HepG2 (cell line): ENCODE measurements at regions not wholly inside any gene's neighbourhood (a gene's known extent, or its start where the extent isn't known, plus 50 kb on each side); places are given as distances from the start of the nearest gene placed in this dataset.
A peak's percentile ranks its signal among the peaks of the same experiment; 100 is the strongest.

ENCODE experiments used
- ATAC-seq: fragments of 200-7000 bp; cut with Tn5 transposase; 3 replicates; pipeline ENCODE4 v1.9.1; 2020; ENCODE audit warnings: mild to moderate bottlenecking, moderate library complexity
- BruUV-seq: library from RNA; stranded (reverse); fragments of 400-500 nt; replicated peaks from 2 replicates; lab custom pipeline; 2021; lab: Mats Ljungman, UMichigan
- CTCF ChIA-PET: fragments of 300-600 bp; formaldehyde crosslinking; extraction: SDS; loops from one replicate; lab custom pipeline; 2021; ENCODE audit warnings: low total read pairs, inconsistent platforms, low intra/inter-chr PET ratio; lab: Yijun Ruan, JAX
- POLR2A ChIA-PET: fragments of 350-600 bp; sonication (Branson Sonifier 250); formaldehyde crosslinking; loops from one replicate; lab custom pipeline; 2020; ENCODE audit warnings: antibody characterized with exemption, inconsistent platforms; lab: Yijun Ruan, JAX
- DNase-seq: peaks from one replicate; pipeline ENCODE4 v3.0.0-alpha.2; 2015; ENCODE audit warnings: low spot score
- FAIRE-seq: peaks from 3 replicates; lab custom pipeline; 2011; peaks lifted over from hg19 to GRCh38; lab: Jason Lieb, UNC
- H2AFZ ChIP-seq: one replicate; pipeline ENCODE4 v1.6.1; 2011; ENCODE audit warnings: low read length, inconsistent platforms
- H3K27ac ChIP-seq: fragments of 300-600 bp; 3 replicates; pipeline ENCODE4 v1.8.0; 2011; ENCODE audit warnings: mixed run types, mild to moderate bottlenecking, mixed read lengths, low read length, inconsistent platforms; ENCODE audit not compliant: insufficient read depth; ENCODE audit errors: extremely low read length
- H3K27me3 ChIP-seq, 2 experiments: fragments of 200-600 bp in 1 of 2; 2 replicates in 1 of 2; 3 replicates in 1 of 2; pipeline versions ENCODE4 v1.6.0 to v1.8.0; 2011; ENCODE audit warnings: low read length in 2 of 2, mild to moderate bottlenecking in 2 of 2, moderate library complexity in 2 of 2, inconsistent platforms in 1 of 2; ENCODE audit not compliant: insufficient read depth in 2 of 2, control insufficient read depth in 1 of 2
- H3K36me3 ChIP-seq, 2 experiments: fragments of 200-600 bp in 1 of 2; replicated peaks in 1 of 2; 2 replicates in 1 of 2; 3 replicates in 1 of 2; pipeline versions ENCODE4 v1.5.1 to v1.8.0; 2011; ENCODE audit warnings: low read length in 2 of 2, inconsistent platforms in 1 of 2; ENCODE audit not compliant: insufficient read depth in 2 of 2, control insufficient read depth in 1 of 2
- H3K4me1 ChIP-seq: 2 replicates; pipeline ENCODE4 v1.5.1; 2012; ENCODE audit warnings: low read length, inconsistent platforms; ENCODE audit not compliant: insufficient read depth
- H3K4me2 ChIP-seq: 2 replicates; pipeline ENCODE4 v1.6.0; 2011; ENCODE audit warnings: low read depth, low read length, inconsistent platforms
- H3K4me3 ChIP-seq, 3 experiments: fragments of 200-600 bp in 1 of 3; sonication (generic), shearing (Covaris generic) in 1 of 3; replicated peaks in 1 of 3; 2 replicates each; pipeline ENCODE4 v1.5.1; 2011 to 2016; ENCODE audit warnings: low read length in 3 of 3, inconsistent platforms in 2 of 3, low read depth in 2 of 3, mild to moderate bottlenecking in 2 of 3, control low read depth in 1 of 3, mixed read lengths in 1 of 3; ENCODE audit not compliant: insufficient read depth in 1 of 3
- H3K79me2 ChIP-seq: one replicate; pipeline ENCODE4 v1.6.1; 2011; ENCODE audit warnings: low read length, inconsistent platforms; ENCODE audit not compliant: insufficient read depth
- H3K9ac ChIP-seq: 2 replicates; pipeline ENCODE4 v1.6.0; 2011; ENCODE audit warnings: mild to moderate bottlenecking, low read depth, low read length, inconsistent platforms; ENCODE audit not compliant: insufficient read depth
- H3K9me3 ChIP-seq: 2 replicates; pipeline ENCODE4 v1.5.1; 2012; ENCODE audit warnings: mild to moderate bottlenecking, low read length
- H4K20me1 ChIP-seq: 2 replicates; pipeline ENCODE4 v1.6.0; 2011; ENCODE audit warnings: inconsistent platforms, mild to moderate bottlenecking, low read length, moderate library complexity; ENCODE audit not compliant: insufficient read depth
- BHLHE40 ChIP-seq: IDR thresholded peaks from 2 replicates; pipeline ENCODE4 v1.6.1; 2011; ENCODE audit warnings: low read length, improper control_type of control experiment
- KDM6A ChIP-seq: IDR thresholded peaks from 2 replicates; pipeline ENCODE4 v1.6.1; 2016; ENCODE audit warnings: low read depth
- ZNF224 ChIP-seq: sonication (generic); formaldehyde crosslinking; IDR thresholded peaks from 2 replicates; pipeline ENCODE4 v1.5.0; 2020; ENCODE audit warnings: mild to moderate bottlenecking, missing genetic modification reagents
- WGBS: methylation state at CpG from one replicate; pipeline ENCODE4 v1.1.6; 2017; ENCODE audit warnings: low lambda C conversion rate; 5-methylcytosine and 5-hydroxymethylcytosine counted together
- in situ Hi-C: cut with HindIII; loops from 2 replicates; pipeline ENCODE4 v1.10.0; 2017; ENCODE audit warnings: low pct_unique_long_range_greater_than_20kb; ENCODE audit not compliant: extremely low pct_ligation_motif_present
- intact Hi-C: fragments of 100-400 bp; cut with micrococcal nuclease; formaldehyde crosslinking; loops from one replicate; pipeline ENCODE4 v1.10.0; 2022; ENCODE audit not compliant: unreplicated experiment
- TF ChIP-seq, protein P1 (sequence below): sonication (generic); formaldehyde crosslinking; IDR thresholded peaks from 2 replicates; pipeline ENCODE4 v1.5.1; 2020; ENCODE audit warnings: mild to moderate bottlenecking, missing genetic modification reagents, moderate library complexity

GRCh38 chr20:16119909-16120308, 453.3 kb downstream of the KIF16B start (continued):
- TF ChIP-seq, protein P1, sequence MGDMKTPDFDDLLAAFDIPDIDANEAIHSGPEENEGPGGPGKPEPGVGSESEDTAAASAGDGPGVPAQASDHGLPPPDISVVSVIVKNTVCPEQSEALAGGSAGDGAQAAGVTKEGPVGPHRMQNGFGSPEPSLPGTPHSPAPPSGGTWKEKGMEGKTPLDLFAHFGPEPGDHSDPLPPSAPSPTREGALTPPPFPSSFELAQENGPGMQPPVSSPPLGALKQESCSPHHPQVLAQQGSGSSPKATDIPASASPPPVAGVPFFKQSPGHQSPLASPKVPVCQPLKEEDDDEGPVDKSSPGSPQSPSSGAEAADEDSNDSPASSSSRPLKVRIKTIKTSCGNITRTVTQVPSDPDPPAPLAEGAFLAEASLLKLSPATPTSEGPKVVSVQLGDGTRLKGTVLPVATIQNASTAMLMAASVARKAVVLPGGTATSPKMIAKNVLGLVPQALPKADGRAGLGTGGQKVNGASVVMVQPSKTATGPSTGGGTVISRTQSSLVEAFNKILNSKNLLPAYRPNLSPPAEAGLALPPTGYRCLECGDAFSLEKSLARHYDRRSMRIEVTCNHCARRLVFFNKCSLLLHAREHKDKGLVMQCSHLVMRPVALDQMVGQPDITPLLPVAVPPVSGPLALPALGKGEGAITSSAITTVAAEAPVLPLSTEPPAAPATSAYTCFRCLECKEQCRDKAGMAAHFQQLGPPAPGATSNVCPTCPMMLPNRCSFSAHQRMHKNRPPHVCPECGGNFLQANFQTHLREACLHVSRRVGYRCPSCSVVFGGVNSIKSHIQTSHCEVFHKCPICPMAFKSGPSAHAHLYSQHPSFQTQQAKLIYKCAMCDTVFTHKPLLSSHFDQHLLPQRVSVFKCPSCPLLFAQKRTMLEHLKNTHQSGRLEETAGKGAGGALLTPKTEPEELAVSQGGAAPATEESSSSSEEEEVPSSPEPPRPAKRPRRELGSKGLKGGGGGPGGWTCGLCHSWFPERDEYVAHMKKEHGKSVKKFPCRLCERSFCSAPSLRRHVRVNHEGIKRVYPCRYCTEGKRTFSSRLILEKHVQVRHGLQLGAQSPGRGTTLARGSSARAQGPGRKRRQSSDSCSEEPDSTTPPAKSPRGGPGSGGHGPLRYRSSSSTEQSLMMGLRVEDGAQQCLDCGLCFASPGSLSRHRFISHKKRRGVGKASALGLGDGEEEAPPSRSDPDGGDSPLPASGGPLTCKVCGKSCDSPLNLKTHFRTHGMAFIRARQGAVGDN: no peak
- TF ChIP-seq KDM6A (CRISPR knock-in tag): 0 out of 2 replicates have a peak, but pooled peaks have one; percentile 27
- no peak for TF ChIP-seq ZNF224 (CRISPR knock-in tag)

- Histone ChIP-seq H3K36me3 (no peaks in the 10 kb centered on the region), H4K20me1 (no peaks in the 10 kb centered on the region)
- no peak for TF ChIP-seq BHLHE40
- TF ChIP-seq, all 625 proteins: peak for 0
- WGBS: 14% methylated on average over 2 of the region's 2 CpGs
- FAIRE-seq: no peak
- H3K9ac ChIP-seq: no peak overlapping the region
- H3K27ac ChIP-seq: no peak overlapping the region
- in situ Hi-C loops: no loop called here
- H3K27me3 ChIP-seq: no peaks in the 10 kb centered on the region
- H3K79me2 ChIP-seq: no peaks in the 10 kb centered on the region
- DNase-seq: no peak
- H3K4me3 ChIP-seq: no peak overlapping the region
- intact Hi-C loops: no loop called here
- H3K4me2 ChIP-seq: no peak overlapping the region
- POLR2A ChIA-PET: no interaction called here
- no peak for ATAC-seq
- peaks cover 18% of the 10 kb centered on the region for H3K4me1 ChIP-seq
- BruUV-seq: no TSS peak
- CTCF ChIA-PET: no interaction called here
- H3K9me3 ChIP-seq: peaks cover 45% of the 10 kb centered on the region
- H2AFZ ChIP-seq: no peak overlapping the region
These were observed 457.2 kb downstream of the KIF16B start for GRCh38 chr20:16115911-16116552.
